HG03439 (cell line): ENCODE measurements at regions not wholly inside any gene's neighbourhood (a gene's known extent, or its start where the extent isn't known, plus 50 kb on each side); places are given as distances from the start of the nearest gene placed in this dataset.
"Not testable (repeated sequence)": the region's sequence is repeated elsewhere in the genome, so short reads cannot be mapped to it uniquely, and the experiment has no call there.

Experiments
- ATAC-seq: cut with Tn5 transposase; IDR thresholded peaks from one replicate; pipeline ENCODE4 v1.9.1; 2021; ENCODE audit warnings: mild to moderate bottlenecking, moderate library complexity; ENCODE audit not compliant: unreplicated experiment

DNA sequence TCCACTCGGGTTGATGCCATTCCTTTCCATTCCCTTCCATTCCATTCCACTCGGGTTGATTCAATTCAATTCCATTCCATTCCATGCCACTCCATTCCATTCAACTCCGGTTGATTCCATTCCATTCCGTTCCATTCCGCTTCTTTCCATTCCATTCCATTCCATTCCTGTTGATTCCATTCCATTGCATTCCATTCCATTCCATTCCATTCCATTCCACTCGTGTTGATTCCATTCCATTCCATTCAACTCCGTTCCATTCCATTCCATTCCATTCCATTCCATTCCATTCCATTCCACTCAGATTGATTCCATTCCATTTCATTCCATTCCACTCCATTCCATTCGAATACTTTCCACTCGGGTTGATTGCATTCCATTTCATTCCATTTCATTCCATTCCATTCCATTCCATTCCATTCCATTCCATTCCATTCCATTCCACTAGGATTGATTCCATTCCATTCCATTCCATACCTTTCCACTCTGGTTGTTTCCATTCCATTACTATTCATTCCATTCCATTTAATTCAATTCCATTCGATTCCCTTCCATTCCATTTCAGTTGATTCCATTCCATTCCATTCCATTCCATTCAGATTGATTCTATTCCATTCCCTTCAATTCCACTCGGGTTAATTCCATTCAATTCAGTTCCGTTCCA is 1141.8 kb downstream of the RPIA start:
- ATAC-seq: peak; percentile 61

DNA sequence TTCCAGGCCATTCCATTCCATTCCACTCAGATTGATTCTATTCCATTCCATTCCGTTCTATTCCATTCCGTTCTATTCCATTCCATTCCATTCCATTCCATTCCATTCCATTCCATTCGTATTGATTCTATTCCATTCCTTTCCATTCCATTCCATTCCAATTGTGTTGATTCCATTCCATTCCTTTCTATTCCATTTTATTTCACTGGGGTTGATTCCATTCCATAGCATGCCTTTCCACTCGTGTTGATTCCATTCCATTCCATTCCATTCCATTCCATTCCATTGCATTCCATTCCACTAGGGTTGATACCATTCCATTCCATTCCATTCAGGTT is 1142.3 kb downstream of the RPIA start:
- no peak for ATAC-seq

DNA sequence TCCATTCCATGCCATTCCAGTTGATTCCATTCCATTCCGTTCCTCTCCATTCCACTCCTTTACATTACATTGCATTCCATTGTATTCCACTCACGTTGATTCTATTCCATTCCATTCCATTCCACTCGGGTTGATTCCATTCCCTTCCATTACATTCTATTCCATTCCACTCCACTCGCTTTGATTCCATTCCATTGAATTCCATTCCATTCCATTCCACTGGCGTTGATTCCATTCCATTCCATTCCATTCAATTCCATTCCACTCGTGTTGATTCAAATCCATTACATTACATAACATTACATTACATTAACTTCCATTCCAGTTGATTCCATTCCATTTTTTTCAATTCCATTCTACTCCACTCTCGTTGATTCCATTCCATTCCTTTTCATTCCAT is 1142.8 kb downstream of the RPIA start:
- no peak for ATAC-seq

DNA sequence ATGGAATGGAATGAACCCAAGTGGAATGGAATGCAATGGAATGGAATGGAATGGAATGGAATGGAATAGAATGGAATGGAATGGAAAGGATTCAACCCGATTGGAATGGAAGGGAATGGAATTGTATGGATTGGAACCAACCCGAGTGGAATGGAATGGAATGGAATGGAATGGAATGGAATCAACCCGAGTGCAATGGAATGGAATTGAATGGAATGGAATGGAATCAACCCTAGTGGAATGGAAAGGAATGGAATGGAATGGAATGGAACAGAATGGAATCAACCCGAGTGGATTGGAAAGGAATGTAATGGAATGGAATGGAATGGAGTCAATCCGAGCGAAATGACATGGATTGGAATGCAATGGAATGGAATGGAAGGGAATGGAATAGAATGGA is 1144.9 kb downstream of the RPIA start:
- peak; percentile 45 for ATAC-seq

DNA sequence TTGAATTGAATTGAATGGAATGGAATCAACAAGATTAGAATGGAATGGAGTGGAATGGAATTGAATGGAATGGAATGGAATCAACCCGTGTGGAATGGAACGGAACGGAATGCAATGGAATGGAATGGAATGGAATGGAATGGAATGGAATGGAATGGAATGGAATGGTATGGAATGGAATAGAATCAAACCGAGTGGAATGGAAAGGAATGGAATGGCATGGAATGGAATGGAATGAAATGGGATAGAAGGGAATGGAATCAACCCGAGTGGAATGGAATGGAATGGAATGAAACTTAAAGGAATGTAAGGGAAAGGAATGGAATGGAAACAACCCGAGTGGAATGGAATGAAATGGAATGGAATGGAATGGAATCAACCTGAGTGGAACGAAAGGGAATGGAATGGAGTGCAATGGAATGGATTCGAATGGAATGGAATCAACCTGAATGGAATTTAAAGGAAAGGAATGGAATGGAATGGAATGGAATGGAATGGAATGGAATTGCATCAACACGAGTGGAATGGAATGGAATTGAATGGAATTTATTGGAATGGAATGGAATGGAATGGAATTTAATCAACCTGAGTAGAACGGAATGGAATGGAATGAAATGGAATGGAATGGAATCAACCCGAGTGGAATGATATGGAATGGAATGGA is 1146.6 kb downstream of the RPIA start:
- no peak for ATAC-seq

DNA sequence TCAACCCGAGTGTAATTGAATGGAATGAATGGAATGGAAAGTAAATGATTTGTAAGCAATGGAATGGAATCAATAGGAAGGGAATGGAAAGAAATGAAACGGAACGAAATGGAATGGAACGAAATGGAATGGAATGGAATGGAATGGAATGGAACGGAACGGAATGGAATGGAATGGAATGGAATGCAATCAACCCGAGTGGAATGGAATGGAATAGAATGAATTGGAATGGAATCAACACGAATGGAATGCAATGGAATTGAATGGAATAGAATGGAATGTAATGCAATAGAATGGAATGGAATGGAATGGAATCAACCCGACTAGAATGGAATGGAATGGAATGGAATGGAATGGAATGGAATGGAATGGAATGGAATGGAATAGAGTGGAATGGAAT is 1148.7 kb downstream of the RPIA start:
- ATAC-seq: peak; percentile 35

DNA sequence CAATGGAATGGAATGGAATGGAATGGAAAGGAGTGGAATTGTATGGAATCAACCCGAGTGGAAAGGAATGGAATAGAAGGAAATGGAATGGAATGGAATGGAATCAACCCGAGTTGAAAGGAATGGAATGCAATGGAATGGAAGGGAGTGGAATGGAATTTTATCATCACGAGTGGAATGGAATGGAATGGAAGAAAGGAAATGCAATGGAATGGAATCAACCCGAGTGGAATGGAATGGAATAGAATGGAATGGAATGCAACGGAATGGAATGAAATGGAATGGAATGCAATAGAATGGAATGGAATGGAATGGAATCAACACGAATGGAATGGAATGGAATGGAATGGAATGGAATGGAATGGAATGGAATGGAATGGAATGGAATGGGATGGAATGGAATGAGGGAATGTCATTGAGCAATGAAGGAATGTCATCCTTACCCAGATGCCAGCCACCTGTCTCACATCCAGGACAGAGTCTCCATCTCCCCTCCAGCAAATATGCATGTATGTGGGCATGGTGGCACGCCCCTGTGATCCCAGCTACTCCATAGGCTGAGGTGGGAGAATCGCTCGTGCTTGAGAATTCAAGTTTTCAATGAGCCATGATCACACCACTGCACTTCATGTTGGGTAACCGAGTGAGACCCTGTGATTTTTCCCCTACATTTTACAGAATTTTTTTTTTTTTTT is 1149.5 kb downstream of the RPIA start:
- ATAC-seq: peak; percentile 30

DNA sequence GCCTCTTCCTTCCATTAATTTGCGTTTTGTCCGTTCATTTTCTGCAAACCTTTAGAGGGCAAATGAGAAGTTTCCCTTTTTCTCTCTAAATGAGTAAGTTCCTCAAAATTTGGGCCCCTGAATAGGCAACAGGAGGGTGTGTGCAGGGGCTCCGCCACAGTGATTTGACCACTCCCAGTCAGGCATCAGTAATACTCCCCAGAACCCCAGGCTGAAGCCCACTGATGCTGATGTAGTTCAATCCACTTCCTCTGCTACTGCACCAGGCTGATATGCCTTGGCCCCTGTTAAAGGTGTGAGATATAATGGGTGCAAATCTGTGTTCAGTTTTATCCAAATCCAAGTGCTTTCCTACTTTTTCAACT is 1150.0 kb downstream of the RPIA start:
- ATAC-seq: no peak

DNA sequence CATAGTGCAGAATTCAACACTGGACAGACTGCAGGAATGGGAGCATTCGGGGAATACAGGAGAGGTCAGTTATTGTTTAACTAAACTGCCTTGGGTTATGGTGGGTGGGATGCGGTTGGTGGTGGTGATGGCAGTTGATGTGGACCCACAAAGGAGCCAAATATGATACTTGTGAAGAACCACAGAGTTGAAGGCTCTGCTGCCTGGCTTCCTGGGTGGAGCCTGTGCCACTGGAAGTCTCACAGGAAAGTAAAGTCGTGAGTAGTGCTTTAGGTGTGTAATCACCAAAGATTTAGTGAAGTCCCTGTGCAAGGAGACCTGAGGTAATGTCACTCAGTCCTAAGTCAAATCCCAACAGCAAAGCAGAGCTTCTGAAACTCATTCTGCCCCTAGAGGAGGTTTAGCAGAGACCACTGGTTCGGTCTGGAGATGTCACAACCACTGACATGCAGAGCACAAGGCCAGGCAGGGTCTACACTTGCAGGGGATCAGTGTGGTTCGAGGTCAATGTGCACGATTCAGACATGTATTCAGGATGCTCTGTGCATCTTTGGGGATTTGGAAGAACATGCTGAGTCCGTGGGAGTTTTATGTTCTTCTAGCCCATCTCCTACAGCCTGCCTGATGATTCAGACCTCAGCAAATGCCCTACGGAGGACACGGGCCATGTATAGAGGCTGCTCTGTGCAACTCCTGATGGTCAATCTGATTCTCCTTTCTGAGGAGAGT is 1150.9 kb downstream of the RPIA start:
- ATAC-seq: no peak

DNA sequence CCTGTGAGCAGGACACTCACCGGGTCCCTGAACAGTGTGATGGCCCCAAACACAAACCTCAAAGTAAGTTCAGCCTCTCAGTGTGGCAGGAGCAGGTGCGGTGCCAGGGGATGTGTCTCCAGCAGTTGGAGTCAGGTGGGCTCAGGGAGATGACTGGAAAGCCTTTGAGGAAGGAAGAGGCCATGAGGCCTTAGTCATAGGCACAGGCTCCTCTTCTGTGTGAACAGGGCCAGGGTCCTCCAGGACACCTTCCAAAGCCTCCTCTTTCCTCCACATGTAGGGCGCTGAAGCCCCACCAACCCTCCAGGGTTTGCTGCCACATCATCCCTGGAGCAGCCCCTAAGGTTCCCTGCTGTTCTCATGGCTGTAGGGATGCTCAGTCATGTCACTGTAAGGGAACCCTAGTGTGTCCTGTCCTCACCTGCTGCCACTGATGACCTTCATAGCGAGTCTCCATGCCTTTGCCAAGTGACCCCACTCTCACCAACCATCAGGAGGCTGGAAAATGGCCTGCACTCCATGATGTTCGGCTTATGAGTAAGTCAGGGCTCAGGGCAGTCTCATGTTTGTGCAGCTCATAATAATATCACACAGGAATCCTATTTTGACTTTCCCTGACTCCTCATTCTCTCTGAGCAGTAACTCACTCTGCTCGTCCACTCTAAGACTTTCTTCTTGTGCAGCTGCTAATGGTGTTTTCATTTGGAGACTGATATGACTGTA is 1152.9 kb downstream of the RPIA start:
- ATAC-seq: no peak

DNA sequence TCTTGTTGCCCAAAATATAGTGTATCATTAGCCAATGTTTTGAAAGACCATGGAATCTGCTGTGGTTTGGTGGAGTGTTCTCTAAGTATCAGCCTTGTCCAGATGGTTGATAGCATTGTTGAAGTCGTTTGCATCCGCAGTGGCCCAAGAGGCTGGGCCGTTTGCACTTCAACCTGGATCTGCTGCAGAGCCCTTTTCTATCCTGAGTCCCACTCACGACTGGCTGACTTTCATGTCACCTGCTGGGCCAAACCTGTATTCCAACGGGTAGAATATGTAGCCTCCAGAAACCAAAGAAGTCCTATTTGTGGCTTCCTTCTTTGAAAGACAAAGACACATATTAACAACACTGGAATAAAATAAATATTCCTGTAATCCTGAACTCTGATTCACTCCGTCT is 1154.1 kb downstream of the RPIA start:
- ATAC-seq: no peak

DNA sequence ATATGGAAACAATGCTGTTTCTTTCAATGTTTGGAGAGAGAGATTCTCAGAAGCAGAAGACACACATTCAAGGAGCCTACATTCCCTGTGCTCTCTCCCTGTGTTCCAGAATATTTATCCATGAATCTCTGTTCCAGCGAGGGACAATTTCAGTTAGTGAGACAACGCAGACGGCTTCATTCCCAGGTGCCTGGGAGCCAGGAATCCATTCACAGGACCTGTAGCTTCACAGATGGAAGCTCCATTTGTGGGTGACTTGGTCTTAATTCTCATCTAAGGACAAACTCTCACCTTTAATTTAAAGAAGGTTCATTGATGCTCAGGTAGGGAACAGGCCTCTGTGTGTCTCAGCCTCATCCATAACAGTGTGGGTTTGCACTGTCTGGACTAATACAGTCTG is 1156.6 kb downstream of the RPIA start:
- ATAC-seq: no peak

DNA sequence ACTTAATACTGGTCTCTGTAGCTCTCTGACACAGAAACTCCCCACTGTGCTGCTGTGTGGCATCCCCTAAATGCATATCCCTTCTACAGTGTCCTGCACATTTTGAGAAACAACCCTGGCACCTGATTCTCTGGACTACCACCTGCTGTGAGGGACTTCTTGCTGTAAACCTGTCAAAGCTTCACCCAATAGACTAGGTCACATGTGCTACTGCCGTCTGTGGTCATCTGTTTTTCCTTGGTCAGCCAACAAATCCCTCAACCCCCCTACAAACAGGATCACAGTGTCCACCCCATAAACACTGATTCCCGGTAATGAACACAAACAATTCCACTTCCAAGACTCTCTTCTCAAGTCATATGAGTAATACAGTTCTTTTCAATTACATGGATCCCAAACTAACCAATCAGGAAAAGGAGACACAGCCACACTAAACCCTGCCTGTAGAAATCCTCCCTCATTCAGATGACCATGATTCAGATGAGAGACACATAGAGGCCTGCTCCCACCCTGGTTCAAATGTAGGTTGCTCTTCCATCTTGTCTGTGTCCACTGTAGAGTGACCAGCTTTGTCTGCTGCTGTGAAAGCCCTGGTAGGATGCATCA is 1157.4 kb downstream of the RPIA start:
- ATAC-seq: no peak

DNA sequence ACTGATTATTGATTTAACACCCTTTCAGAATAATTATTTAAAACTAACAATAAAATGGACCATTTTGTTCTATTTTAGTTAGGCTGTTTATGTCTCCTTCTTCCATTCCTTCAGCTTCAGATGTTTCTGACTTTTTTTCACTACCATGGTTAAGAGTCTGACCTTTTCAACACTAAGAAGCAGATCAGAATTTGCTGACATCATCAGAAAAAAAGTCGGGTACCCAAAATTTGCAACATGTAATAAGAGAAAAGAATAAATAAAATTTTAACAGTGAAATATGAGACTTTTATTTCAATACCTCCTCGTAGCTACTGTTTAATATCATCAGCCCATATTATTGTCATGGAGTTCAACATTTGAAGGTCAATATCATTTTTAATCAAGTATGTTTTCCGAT is 1158.3 kb downstream of the RPIA start:
- ATAC-seq: no peak

DNA sequence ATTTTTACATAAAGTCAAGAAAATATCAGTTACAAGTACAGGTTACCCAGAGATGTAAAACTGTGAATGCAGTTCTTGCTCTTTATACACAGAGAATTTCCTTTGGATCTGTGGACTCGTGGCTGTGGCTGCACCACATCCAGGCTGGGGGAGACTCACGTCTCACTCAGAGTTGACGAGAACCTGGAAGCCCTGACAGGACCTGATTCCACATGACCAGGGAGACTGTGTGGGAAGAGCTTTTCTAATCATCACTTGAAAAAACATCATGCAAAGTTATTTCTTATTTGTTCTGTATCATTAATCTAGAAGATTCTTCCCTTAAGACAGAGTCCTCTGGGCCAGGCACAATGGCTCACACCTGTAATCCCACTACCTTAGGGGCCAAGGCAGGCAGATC is 1159.0 kb downstream of the RPIA start:
- ATAC-seq: no peak

DNA sequence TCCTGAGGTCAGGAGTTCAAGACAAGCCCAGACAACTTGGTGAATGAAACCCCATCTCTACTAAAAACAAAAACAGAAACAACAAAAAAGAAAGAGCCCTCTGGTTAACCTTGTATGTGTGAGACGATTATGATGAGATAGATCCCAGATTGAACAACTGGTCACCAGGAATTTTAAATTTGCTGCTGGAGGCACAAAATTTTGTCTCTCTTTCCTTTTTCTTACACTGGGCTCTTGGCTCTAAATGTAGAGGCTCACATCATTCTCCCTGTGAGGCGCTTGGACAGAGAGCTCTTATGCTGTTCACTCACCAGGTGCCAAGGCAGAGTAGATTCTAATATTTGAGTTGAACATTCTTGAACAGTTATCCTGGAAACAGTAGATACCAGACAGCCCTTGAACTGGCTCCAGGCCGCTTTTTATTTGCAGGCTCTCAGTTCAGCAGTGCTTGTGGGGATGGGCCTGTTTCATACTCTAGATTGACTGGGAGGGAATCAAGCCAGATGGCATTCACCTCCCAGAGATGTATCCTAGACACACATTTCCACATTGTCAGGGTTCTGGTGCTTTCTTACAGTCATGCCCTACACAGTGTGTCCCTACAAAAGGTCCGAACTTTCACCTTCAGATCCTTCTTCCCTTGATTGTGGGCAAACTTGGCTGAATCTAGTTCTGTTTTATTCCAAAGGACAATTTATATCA is 1159.6 kb downstream of the RPIA start:
- ATAC-seq: no peak

DNA sequence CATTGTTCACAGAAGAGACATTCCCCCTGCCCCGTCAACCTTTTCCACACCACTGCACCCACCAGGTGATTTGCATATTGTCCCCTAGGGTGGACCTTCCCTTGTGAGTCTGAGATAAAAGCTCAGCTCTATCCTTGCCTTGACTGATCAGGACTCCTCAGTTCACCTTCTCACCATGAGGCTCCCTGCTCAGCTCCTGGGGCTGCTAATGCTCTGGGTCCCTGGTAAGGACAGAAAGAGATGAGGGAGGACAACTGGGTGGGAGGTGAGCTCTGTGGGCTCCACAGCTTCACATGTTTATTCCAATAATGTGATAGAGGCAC is 1160.1 kb downstream of the RPIA start:
- ATAC-seq: no peak

DNA sequence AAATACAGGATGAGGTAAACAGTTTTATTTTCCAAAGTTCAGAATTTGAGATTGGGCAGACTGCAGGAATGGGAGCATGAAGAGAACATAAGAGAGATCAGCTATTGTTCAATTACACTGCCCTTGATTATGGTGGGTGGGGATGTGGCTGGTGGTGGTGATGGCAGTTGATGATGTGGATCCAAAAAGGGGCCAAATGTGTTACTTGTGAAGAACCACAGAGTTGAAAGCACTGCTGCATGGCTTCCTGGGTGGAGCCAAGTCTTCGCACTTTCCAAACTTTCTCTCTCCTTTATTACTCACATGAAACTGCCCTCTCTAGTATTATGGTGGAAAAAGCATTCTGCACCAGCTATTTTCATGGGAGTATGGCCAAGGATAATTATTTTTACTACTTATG is 1162.0 kb downstream of the RPIA start:
- not testable (repeated sequence) for ATAC-seq

DNA sequence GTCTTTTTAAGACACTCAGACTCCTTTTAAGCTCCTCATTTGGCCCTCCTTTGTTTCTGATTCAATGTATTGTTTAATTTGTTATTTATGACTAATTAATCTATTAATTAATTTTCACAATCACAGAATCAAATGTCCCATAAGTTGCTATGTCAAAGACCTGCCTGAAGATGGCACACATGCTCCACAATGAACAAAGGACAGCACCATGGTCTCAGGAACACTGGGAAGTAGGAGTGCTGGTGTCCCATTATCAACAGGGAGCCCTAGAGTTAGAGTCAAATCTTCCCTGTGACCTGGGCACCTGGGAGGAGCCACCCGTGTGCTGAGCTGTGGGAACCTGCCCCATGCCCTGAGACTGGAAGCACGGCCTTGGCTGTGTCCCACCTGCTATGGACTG is 1164.3 kb downstream of the RPIA start:
- ATAC-seq: not testable (repeated sequence)

DNA sequence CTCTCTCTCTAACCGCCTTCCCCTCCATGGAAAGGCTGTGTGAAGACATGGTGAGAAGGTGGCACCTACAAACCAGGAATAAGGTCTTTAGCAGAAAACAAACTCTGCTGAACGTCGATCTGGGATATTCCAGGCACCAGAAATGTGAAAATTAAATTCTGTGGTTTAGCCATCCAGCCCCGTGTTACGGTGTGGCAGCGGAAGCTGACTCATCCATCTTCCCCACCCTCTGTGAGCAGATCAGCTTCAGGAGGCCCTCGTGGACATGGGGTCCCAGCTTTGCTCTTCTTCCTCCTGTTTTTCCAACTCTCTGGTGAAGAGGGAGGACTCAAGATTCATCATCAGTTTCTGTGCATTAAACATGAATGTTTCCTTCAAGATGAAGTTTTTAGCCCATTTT is 1164.8 kb downstream of the RPIA start:
- not testable (repeated sequence) for ATAC-seq
